ENCODE measurements at regions not wholly inside any gene's neighbourhood (a gene's known extent, or its start where the extent isn't known, plus 50 kb on each side); places are given as distances from the start of the nearest gene placed in this dataset.

GRCh38 chr6:1229301-1229700 is 82.6 kb upstream of the FOXQ1 start:
- TF ChIP-seq CTCF (IDR thresholded peaks at IDR 0.05) (no peak), POLR2A (IDR thresholded peaks at IDR 0.05) (no peak)

All from esophagus squamous epithelium (tissue), 4 donors.